ENCODE measurements at regions not wholly inside any gene's neighbourhood (a gene's known extent, or its start where the extent isn't known, plus 50 kb on each side); places are given as distances from the start of the nearest gene placed in this dataset.

DNA sequence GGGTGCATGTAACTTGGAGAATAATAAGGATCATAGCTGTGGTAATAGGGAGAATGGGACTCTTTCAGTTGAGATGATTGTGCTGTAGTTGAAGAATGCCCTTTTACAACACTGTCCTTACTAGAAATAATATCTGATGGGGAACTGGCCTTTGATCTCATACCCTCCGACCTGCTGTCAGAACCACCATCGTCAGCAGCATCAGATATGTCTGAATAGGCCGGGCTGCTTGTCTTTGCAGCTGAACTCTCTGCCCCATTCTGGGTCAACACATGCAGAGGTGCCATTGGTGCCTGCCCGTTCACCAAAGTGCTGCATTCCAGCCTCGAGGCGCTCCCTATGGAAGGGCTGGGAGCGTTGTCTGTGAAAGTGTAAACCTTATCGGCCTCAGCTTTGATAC is 99.1 kb downstream of the ZNF608 start:
- ATAC-seq = no peak
- Histone ChIP-seq H3K9ac (ENCODE audit: low read length) (no peak overlapping the region), H3K4me3 (replicated peaks in 1 of 2; ENCODE audit: low read depth in 1 of 2, low read length in 2 of 2) (no peak overlapping the region), H4K20me1 (ENCODE audit: insufficient read depth) (no peaks in the 10 kb centered on the region), H3K9me2 (ENCODE audit: insufficient read depth) (no peaks in the 10 kb centered on the region), H3K4me1 (ENCODE audit: control insufficient read depth in 1 of 2, insufficient read depth in 2 of 2, low read length in 2 of 2) (peaks cover 29 to 37% of the 10 kb centered on the region in 2 experiments), H3K27ac (ENCODE audit: low read depth, low read length) (no peak overlapping the region), H3K4me2 (ENCODE audit: low read length) (no peak overlapping the region), H3K36me3 (ENCODE audit: control insufficient read depth in 1 of 2, insufficient read depth in 2 of 2, low read length in 2 of 2) (no peaks in the 10 kb centered on the region), H3K79me2 (ENCODE audit: insufficient read depth, low read length) (no peaks in the 10 kb centered on the region), H3K27me3 (ENCODE audit: insufficient read depth, low read length) (no peaks in the 10 kb centered on the region), H2AFZ (ENCODE audit: low read depth, low read length, poor library complexity, severe bottlenecking) (no peak overlapping the region), H3K9me3 (ENCODE audit: control insufficient read depth in 1 of 2, insufficient read depth in 1 of 2, low read depth in 1 of 2, low read length in 2 of 2) (no peaks in the 10 kb centered on the region)
- intact Hi-C loops (cut with micrococcal nuclease) = no loop called here
- POLR2A ChIA-PET = interaction anchor here (1.4 kb wide), 1 partner anchor 18 kb away, joined by 3 read pairs; no protein-coding TSS in a partner anchor
- BruUV-seq (replicated peaks) = no TSS peak
- no peak for DNase-seq (ENCODE audit: low read depth, low spot score)
- TF ChIP-seq CEBPB (IDR thresholded peaks at IDR 0.05; ENCODE audit: low read depth) = no peak
- TF ChIP-seq TCF7L2 (IDR thresholded peaks at IDR 0.05; ENCODE audit: borderline replicate concordance, extremely low read depth, insufficient read depth, insufficient read length) = no peak
- TF ChIP-seq CTCF (IDR thresholded peaks at IDR 0.05 in 2 of 3, conservative IDR thresholded peaks at IDR 0.05 in 1 of 3; ENCODE audit: borderline replicate concordance in 1 of 3, insufficient read depth in 1 of 3, low read depth in 2 of 3, low read length in 2 of 3) = no peak
- no peak for TF ChIP-seq REST (IDR thresholded peaks at IDR 0.05; ENCODE audit: low read depth)
- TF ChIP-seq POLR2AphosphoS5 (IDR thresholded peaks at IDR 0.05; ENCODE audit: low read depth, low read length) = no peak
- TF ChIP-seq SP1 (IDR thresholded peaks at IDR 0.05; ENCODE audit: low read depth) = no peak
- no peak for TF ChIP-seq EZH2phosphoT487 (IDR thresholded peaks at IDR 0.05; ENCODE audit: borderline replicate concordance)
- no peak for TF ChIP-seq ZBTB33 (IDR thresholded peaks at IDR 0.05; ENCODE audit: extremely low read depth, insufficient replicate concordance, low read length)
- TF ChIP-seq, protein P1, sequence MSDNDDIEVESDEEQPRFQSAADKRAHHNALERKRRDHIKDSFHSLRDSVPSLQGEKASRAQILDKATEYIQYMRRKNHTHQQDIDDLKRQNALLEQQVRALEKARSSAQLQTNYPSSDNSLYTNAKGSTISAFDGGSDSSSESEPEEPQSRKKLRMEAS (IDR thresholded peaks at IDR 0.05) = no peak
- no peak for TF ChIP-seq SRF (IDR thresholded peaks at IDR 0.05; ENCODE audit: low read depth)
- no peak for TF ChIP-seq EZH2 (IDR thresholded peaks at IDR 0.05)
- TF ChIP-seq EGR1 (IDR thresholded peaks at IDR 0.05; ENCODE audit: low read depth) = no peak
- TF ChIP-seq SIN3A (IDR thresholded peaks at IDR 0.05; ENCODE audit: low read depth) = no peak
- no peak for TF ChIP-seq YY1 (IDR thresholded peaks at IDR 0.05; ENCODE audit: extremely low read depth, insufficient replicate concordance, low read depth, low read length)
- TF ChIP-seq JUND (IDR thresholded peaks at IDR 0.05) = no peak
- TF ChIP-seq POLR2A (IDR thresholded peaks at IDR 0.05; ENCODE audit: borderline replicate concordance, extremely low read depth, insufficient read depth, insufficient read length) = no peak
- no peak for TF ChIP-seq ZNF274 (IDR thresholded peaks at IDR 0.05; ENCODE audit: low read depth, low read length)
- RAD21 ChIA-PET (ENCODE audit: low non-redundant PET in 1 of 2, low total read pairs in 2 of 2, uncharacterized antibody in 2 of 2, unreplicated experiment in 2 of 2) = no interaction called here
- CTCF ChIA-PET = no interaction called here

Measured in HCT116 (cell line).